ENCODE measurements at regions not wholly inside any gene's neighbourhood (a gene's known extent, or its start where the extent isn't known, plus 50 kb on each side); places are given as distances from the start of the nearest gene placed in this dataset.

DNA sequence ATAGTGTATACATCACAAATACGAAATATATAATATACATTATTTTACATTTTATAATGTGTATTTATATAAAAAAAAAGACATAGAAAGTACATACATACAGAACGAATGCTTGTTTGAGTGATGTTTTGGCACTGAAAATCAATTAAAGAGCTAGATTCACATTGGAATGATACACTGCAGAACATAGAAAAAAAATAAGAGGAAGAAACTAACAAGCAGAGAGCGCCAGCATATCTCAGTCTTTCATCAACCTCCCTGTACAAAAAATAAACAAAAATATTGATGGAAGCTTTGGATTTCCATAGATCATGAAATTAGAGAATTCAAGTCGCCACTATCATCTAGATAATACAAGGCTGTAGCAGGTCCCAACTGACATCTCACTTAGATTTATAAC, 420.6 kb downstream of the CENPC start:
- TF ChIP-seq, protein P1, sequence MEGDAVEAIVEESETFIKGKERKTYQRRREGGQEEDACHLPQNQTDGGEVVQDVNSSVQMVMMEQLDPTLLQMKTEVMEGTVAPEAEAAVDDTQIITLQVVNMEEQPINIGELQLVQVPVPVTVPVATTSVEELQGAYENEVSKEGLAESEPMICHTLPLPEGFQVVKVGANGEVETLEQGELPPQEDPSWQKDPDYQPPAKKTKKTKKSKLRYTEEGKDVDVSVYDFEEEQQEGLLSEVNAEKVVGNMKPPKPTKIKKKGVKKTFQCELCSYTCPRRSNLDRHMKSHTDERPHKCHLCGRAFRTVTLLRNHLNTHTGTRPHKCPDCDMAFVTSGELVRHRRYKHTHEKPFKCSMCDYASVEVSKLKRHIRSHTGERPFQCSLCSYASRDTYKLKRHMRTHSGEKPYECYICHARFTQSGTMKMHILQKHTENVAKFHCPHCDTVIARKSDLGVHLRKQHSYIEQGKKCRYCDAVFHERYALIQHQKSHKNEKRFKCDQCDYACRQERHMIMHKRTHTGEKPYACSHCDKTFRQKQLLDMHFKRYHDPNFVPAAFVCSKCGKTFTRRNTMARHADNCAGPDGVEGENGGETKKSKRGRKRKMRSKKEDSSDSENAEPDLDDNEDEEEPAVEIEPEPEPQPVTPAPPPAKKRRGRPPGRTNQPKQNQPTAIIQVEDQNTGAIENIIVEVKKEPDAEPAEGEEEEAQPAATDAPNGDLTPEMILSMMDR (IDR thresholded peaks at IDR 0.05; ENCODE audit: insufficient read depth, low read length) = no peak
- TF ChIP-seq POLR2AphosphoS5 (IDR thresholded peaks at IDR 0.05; ENCODE audit: low read depth) (no peak), SPI1 (IDR thresholded peaks at IDR 0.05; ENCODE audit: borderline replicate concordance, low read depth) (no peak)

All from HL-60 (cell line).